Adrenal gland (tissue), 9 donors: ENCODE measurements at regions not wholly inside any gene's neighbourhood (a gene's known extent, or its start where the extent isn't known, plus 50 kb on each side); places are given as distances from the start of the nearest gene placed in this dataset.

Experiments used
- DNase-seq, 7 donors: peaks; one replicate each; pipeline ENCODE4 v3.0.0-alpha.2; 2019 to 2020
- H3K27ac ChIP-seq, 5 donors: fragments of 200-600 bp; sonication (generic) in 4 of 5; 1 replicate in 3 of 5; 2 replicates in 2 of 5; pipeline versions ENCODE4 v1.5.1 to v1.8.0; 2016 to 2020; ENCODE audit warnings: mild to moderate bottlenecking in 1 of 5
- H3K27me3 ChIP-seq: fragments of 200-600 bp; 2 replicates; pipeline ENCODE4 v1.8.0; 2021
- H3K36me3 ChIP-seq, 2 donors: fragments of 200-600 bp; replicated peaks in 1 of 2; 1 replicate in 1 of 2; 2 replicates in 1 of 2; pipeline versions ENCODE4 v1.5.1 to v1.8.0; 2018 to 2022
- H3K4me1 ChIP-seq, 2 donors: fragments of 200-600 bp; replicated peaks in 1 of 2; 1 replicate in 1 of 2; 2 replicates in 1 of 2; pipeline versions ENCODE4 v1.5.1 to v1.8.0; 2018 to 2021
- H3K4me3 ChIP-seq, 4 donors: fragments of 200-600 bp; sonication (generic) in 3 of 4; one replicate each; pipeline ENCODE4 v1.5.1; 2016 to 2018
- H3K9me3 ChIP-seq, 3 donors: fragments of 200-600 bp; sonication (generic) in 1 of 3; replicated peaks in 1 of 3; 1 replicate in 2 of 3; 2 replicates in 1 of 3; pipeline versions ENCODE4 v1.5.1 to v1.8.0; 2016 to 2021
- CTCF ChIP-seq, 6 experiments: fragments of 450-650 bp in 4 of 6; fragments of 200-600 bp in 2 of 6; sonication (generic) in 1 of 6; IDR thresholded peaks; 1 replicate in 5 of 6; 2 replicates in 1 of 6; pipeline versions ENCODE4 v1.5.1 to v1.8.0; 2016 to 2021; ENCODE audit warnings: antibody characterized with exemption in 6 of 6, mild to moderate bottlenecking in 2 of 6, moderate library complexity in 1 of 6
- POLR2A ChIP-seq, 2 donors: fragments of 450-650 bp; IDR thresholded peaks; one replicate each; pipeline ENCODE4 v1.6.1; 2017; ENCODE audit warnings: antibody characterized with exemption in 2 of 2, mild to moderate bottlenecking in 2 of 2, moderate library complexity in 1 of 2
- WGBS, 4 donors: extraction: QIAGEN DNeasy Blood & Tissue Kit in 2 of 4; methylation state at CpG; one replicate each; pipeline versions ENCODE4 v1.1.5 to v1.1.7; 2013 to 2017; 5-methylcytosine and 5-hydroxymethylcytosine counted together
- intact Hi-C, 2 donors: fragments of 100-400 bp; cut with DNase I; formaldehyde crosslinking; loops; one replicate each; pipeline versions ENCODE4 v1.14.1 to v1.15.0; 2022 to 2023
- donor health status: healthy with polysubstance abuse.
- donor health status: Bipolar disorder and iron deficiency.
- donor health status: DM: yes; HTN: yes; CAD: no.
- donor health status: DM: no; HTN: no; CAD: no.
- donor health status: DM: no; HTN: no; CAD: no.

GRCh38 chr1:10848109-10848684, 51.8 kb upstream of the CASZ1 start:
- Histone ChIP-seq H3K27ac (no peak overlapping the region), H3K4me1 (no peaks in the 10 kb centered on the region), H3K27me3 (no peaks in the 10 kb centered on the region), H3K9me3 (no peaks in the 10 kb centered on the region), H3K4me3 (no peak overlapping the region), H3K36me3 (no peaks in the 10 kb centered on the region)
- WGBS, 4 donors = 85 to 89% (median 87%) methylated on average over 10 of the region's 10 CpGs
- DNase-seq = no peak
- no peak for TF ChIP-seq CTCF (IDR thresholded peaks at IDR 0.05)
- TF ChIP-seq POLR2A (IDR thresholded peaks at IDR 0.05) = no peak
- intact Hi-C loops = no loop called here

GRCh38 chr1:10850026-10850425, 53.6 kb upstream of the CASZ1 start:
- 70 to 84% (median 82%) methylated on average over 5 to 7 of the region's 7 CpGs for WGBS, 4 donors
- Histone ChIP-seq H3K9me3 (no peaks in the 10 kb centered on the region), H3K27ac (no peak overlapping the region), H3K4me1 (no peaks in the 10 kb centered on the region), H3K4me3 (no peak overlapping the region), H3K27me3 (no peaks in the 10 kb centered on the region), H3K36me3 (no peaks in the 10 kb centered on the region)
- intact Hi-C loops = no loop called here
- no peak for DNase-seq
- no peak for TF ChIP-seq CTCF (IDR thresholded peaks at IDR 0.05)
- TF ChIP-seq POLR2A (IDR thresholded peaks at IDR 0.05) = no peak

GRCh38 chr1:10851024-10852013, 54.9 kb upstream of the CASZ1 start:
- no peak overlapping the region for H3K27ac ChIP-seq

More at GRCh38 chr1:10851024-10852013, 54.9 kb upstream of the CASZ1 start:
- H3K9me3 ChIP-seq = no peaks in the 10 kb centered on the region
- no peaks in the 10 kb centered on the region for H3K4me1 ChIP-seq
- 78 to 84% (median 82%) methylated on average over 14 to 30 of the region's 30 CpGs for WGBS, 4 donors
- H3K4me3 ChIP-seq = no peak overlapping the region
- intact Hi-C loops = no loop called here
- H3K27me3 ChIP-seq = no peaks in the 10 kb centered on the region
- TF ChIP-seq POLR2A (IDR thresholded peaks at IDR 0.05) = no peak
- no peak for TF ChIP-seq CTCF (IDR thresholded peaks at IDR 0.05)
- DNase-seq = no peak
- H3K36me3 ChIP-seq = no peaks in the 10 kb centered on the region
